ENCODE measurements at regions not wholly inside any gene's neighbourhood (a gene's known extent, or its start where the extent isn't known, plus 50 kb on each side); places are given as distances from the start of the nearest gene placed in this dataset.

- no TSS peak for BruUV-seq (replicated peaks)
- no peaks in the 10 kb centered on the region for H3K9me3 ChIP-seq (ENCODE audit: control insufficient read depth, insufficient read depth, low read depth, low read length)
- ATAC-seq (no peak), DNase-seq (ENCODE audit: low read depth, low spot score) (no peak)
- no peaks in the 10 kb centered on the region for H3K27me3 ChIP-seq (ENCODE audit: control insufficient read depth, insufficient read depth, low read length)
- H3K27ac ChIP-seq (ENCODE audit: low read length): no peak overlapping the region
- in situ Hi-C loops (cut with HindIII; ENCODE audit: low pct_unique_long_range_greater_than_20kb, low sequenced_read_pairs): no loop called here
- POLR2A ChIA-PET: no interaction called here
- TF ChIP-seq TCF7L2 (IDR thresholded peaks at IDR 0.05; ENCODE audit: low read depth, low read length) (no peak), POLR2AphosphoS5 (IDR thresholded peaks at IDR 0.05; ENCODE audit: low read depth, low read length) (no peak), SIN3A (IDR thresholded peaks at IDR 0.05; ENCODE audit: borderline replicate concordance, insufficient read depth, low read depth, low read length) (no peak), CTCF (IDR thresholded peaks at IDR 0.05) (no peak)
- intact Hi-C loops (cut with micrococcal nuclease; ENCODE audit: unreplicated experiment): no loop called here
- H3K36me3 ChIP-seq (ENCODE audit: control insufficient read depth, insufficient read depth, low read length): no peaks in the 10 kb centered on the region
- CTCF ChIA-PET: no interaction called here
- no peak overlapping the region for H3K4me3 ChIP-seq (ENCODE audit: low read depth in 2 of 2, low read length in 2 of 2)
- H3K4me1 ChIP-seq (ENCODE audit: control insufficient read depth, insufficient read depth, low read length): no peaks in the 10 kb centered on the region
Observed at GRCh38 chr18:61031626-61032025, 301.6 kb upstream of the CDH20 start.

- ChIA-PET CTCF (no interaction called here), POLR2A (no interaction called here)
- no peak overlapping the region for H3K4me3 ChIP-seq (ENCODE audit: low read depth in 2 of 2, low read length in 2 of 2)
- H3K4me1 ChIP-seq (ENCODE audit: control insufficient read depth, insufficient read depth, low read length): no peaks in the 10 kb centered on the region
- H3K27me3 ChIP-seq (ENCODE audit: control insufficient read depth, insufficient read depth, low read length): no peaks in the 10 kb centered on the region
- TF ChIP-seq POLR2AphosphoS5 (IDR thresholded peaks at IDR 0.05; ENCODE audit: low read depth, low read length): no peak
- no peak for TF ChIP-seq REST (IDR thresholded peaks at IDR 0.05; ENCODE audit: insufficient read depth in 1 of 2, low read depth in 2 of 2, low read length in 1 of 2)
- no peak for TF ChIP-seq CTCF (IDR thresholded peaks at IDR 0.05)
- TF ChIP-seq TCF7L2 (IDR thresholded peaks at IDR 0.05; ENCODE audit: low read depth, low read length): no peak
- no peak for TF ChIP-seq SIN3A (IDR thresholded peaks at IDR 0.05; ENCODE audit: borderline replicate concordance, insufficient read depth, low read depth, low read length)
- no peaks in the 10 kb centered on the region for H3K9me3 ChIP-seq (ENCODE audit: control insufficient read depth, insufficient read depth, low read depth, low read length)
- in situ Hi-C loops (cut with HindIII; ENCODE audit: low pct_unique_long_range_greater_than_20kb, low sequenced_read_pairs): no loop called here
- no peak overlapping the region for H3K27ac ChIP-seq (ENCODE audit: low read length)
- no peak for DNase-seq (ENCODE audit: low read depth, low spot score)
- ATAC-seq: no peak
- intact Hi-C loops (cut with micrococcal nuclease; ENCODE audit: unreplicated experiment): no loop called here
- BruUV-seq (replicated peaks): no TSS peak
- H3K36me3 ChIP-seq (ENCODE audit: control insufficient read depth, insufficient read depth, low read length): no peaks in the 10 kb centered on the region
Observed at GRCh38 chr18:61034580-61034979, 298.6 kb upstream of the CDH20 start.
